IPS-18c (cell line): ENCODE measurements at regions not wholly inside any gene's neighbourhood (a gene's known extent, or its start where the extent isn't known, plus 50 kb on each side); places are given as distances from the start of the nearest gene placed in this dataset.

Experiments
- H3K4me3 ChIP-seq: 2 replicates; pipeline ENCODE4 v1.7.0; 2013; ENCODE audit warnings: low read depth, mild to moderate bottlenecking, low read length, moderate library complexity; ENCODE audit not compliant: insufficient read depth
- H3K9me3 ChIP-seq: one replicate; pipeline ENCODE4 v1.6.1; 2013; ENCODE audit warnings: mild to moderate bottlenecking, low read length, moderate library complexity; ENCODE audit not compliant: control insufficient read depth, insufficient read depth

DNA sequence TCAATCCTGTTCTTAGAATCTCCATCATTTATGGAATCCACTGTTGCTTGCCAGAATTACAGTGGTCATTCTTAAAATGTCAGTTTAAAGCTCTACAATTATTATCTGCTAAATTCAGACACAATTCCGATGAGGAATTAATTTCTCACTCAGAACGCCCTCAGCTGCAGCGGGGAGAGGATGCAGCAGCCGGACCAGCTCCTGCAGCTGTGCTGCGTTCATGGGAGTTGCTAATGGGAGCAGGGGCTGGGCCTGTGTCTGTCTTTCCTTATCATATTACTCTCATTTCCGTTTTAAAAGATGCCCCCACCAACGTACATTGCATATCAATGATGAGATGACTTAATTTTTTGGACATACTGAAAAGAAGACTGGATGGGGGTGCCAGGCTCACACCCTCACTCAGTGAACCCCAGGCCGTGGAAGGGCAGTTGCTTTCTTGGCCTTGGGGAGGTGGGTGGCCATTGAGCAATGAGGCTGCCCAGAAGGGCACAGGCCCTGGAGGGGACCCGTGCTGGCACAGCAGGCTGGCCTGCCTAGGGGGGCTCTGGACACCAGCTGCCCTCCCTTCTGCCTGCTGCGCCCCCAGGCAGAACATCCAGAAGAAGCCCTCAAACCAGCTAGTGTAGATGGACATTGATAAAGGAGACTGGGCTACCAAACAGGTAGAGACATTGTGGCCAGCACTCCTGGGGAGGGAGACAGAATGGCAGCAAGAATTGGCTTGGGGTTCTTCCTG, 503.6 kb upstream of the MYT1L start:
- H3K4me3 ChIP-seq = no peak overlapping the region
- H3K9me3 ChIP-seq = no peaks in the 10 kb centered on the region

DNA sequence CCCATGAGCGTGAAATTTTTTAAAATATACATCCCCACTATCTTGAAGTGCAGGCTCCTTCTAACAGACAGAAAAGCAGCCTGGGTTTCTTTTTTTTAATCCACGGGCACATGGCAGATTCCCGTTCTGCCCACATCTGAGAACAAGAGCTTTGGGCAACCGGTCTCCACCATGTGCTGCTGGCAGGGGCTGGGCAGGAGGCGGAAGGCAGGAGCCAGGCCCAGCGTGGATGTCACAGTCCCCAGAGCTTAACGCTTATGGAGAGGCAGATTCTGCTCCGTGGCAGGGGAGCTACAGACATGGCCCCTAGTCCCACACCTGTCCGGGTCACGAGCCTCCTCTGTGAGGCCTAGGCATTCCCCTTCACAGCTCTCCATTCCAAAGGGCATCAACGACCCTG, 503.0 kb upstream of the MYT1L start:
- no peaks in the 10 kb centered on the region for H3K9me3 ChIP-seq
- H3K4me3 ChIP-seq = no peak overlapping the region

DNA sequence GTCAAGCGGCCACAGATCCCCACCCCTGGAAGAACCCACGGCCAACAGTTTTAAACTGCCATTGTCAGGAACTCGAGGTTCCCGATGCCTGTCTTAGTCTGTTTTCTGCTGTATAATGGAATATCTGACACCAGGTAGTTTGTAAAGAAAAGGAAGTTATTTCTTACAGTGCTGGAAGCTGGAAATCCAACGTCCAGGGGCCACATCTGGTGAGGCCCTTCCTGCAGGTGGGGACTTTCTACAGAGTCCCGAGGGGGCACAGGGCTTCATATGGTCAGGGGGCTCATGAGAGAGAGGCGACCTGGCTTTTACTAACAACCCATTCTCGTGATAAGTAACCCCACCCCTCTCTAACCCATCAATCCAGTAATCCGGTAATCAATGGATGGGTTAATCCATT, 501.6 kb upstream of the MYT1L start:
- Histone ChIP-seq H3K9me3 (no peaks in the 10 kb centered on the region), H3K4me3 (no peak overlapping the region)

DNA sequence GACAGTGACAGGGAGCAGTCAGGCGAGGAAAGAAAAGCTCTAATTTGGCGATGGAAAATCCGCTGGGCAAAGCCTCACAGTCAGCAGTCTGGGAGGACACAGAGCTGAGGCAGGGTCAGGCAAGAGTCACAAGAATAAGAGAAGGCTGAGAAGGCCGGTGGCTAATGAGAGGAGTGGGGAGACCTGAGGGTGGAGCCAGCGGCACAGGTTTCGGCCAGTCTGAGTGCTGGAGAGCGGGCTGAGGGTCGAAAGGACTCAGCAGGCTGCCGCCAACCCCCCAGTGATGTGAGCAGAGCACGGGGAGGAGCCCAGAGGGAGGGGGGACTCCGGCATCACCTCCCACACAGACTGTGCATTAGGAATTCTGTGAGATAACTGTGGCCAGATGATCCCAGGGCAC, 500.6 kb upstream of the MYT1L start:
- Histone ChIP-seq H3K4me3 (no peak overlapping the region), H3K9me3 (no peaks in the 10 kb centered on the region)

DNA sequence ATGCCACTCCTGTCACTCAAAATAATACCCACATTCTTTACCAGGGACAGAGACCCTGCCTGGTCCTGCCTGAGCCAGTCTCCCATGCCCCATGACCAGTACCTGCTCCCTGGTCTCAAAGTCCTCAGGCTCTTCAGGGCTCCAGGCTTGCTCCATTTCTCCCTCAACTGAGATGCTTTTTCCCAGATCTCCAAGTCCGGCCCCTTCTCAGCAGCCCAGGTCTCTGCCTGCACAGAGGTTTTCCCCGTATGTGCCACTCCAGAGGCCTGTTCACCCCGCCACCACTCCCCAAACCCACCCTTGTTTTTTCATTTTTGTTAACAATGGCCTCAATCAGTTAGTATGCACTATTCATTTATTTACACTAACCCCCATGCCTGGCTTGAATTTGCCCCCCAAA, 499.5 kb upstream of the MYT1L start:
- H3K4me3 ChIP-seq = no peak overlapping the region

DNA sequence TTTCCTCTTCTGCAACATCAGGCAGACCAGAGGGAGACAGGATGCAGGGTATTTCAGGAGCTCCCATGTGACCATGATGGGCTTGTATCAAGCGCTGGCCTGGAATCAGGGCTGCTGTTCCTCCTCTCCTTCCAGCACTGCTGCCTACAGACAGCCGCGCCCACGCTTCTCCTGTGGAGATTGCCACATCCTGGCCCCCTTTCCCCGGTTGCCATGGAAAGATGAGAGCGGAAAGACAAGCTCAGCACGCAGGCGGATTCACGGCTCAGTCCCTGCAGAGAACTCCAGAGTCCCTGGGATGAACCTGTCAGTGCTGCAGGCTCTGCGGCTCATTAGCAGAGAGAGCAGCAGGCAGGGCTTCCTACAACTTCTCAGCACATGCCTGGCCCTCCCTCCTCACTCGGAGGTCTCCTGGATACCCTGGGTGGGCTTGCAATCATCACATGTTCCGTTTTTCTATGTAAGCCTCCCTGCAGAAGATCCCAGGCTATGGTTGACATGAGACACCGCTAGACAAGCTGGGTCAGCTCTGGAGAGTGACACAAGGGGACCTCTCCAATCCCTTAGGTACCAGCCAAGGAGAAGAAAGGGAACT, 497.8 kb upstream of the MYT1L start:
- no peaks in the 10 kb centered on the region for H3K9me3 ChIP-seq
- no peak overlapping the region for H3K4me3 ChIP-seq

More for the DNA sequence above, 499.5 kb upstream of the MYT1L start:
- H3K9me3 ChIP-seq = no peaks in the 10 kb centered on the region

DNA sequence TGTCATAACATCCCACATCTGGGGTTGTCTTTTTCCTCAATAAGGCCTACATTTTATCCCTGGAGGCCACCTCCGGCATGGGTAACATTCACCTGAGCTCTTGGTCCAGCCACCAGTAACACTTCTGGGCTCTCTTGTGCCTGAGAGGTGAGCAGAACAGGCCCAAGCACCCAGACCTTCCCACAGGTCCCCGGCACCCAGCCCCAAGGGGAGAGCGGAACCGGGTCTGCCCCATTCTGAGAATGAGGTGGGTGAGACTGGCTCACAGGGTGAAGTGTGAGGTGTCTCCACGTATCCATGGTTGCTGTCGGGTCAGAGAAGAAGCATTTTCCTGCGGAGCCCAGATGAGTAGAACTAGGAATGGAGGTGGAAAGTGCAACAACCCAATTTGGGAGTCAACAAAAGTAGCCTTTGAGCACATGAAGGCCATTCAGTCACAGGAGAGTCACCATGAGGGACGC, 496.7 kb upstream of the MYT1L start:
- H3K4me3 ChIP-seq = no peak overlapping the region
- H3K9me3 ChIP-seq = no peaks in the 10 kb centered on the region

DNA sequence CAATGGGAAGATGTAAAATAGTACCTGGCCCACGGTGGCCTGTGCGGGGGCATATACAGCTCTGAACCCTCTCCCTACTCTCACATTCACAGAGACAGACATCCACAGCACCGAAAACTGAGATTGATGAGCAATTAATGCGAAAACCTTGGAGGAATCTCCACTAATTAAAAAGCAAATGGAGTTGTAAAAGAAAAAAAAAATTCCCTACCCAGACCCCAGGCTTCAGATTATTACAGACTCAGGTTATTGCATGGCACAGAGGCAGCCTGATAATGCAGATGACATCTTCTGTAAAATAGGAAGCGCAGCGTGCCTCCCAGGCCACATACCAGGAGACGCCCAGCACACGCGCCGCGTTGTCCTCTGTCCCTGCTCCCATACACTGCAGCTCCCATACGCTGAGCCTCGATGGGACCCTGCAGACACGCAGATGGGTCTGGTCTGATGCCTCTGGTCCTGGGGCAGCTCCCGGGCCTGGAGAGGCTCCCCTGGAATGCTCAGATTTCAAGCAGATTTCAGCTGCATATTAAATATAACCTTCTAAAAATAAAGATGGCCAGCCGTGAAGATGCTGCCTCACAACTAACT, 496.1 kb upstream of the MYT1L start:
- Histone ChIP-seq H3K9me3 (no peaks in the 10 kb centered on the region), H3K4me3 (no peak overlapping the region)

DNA sequence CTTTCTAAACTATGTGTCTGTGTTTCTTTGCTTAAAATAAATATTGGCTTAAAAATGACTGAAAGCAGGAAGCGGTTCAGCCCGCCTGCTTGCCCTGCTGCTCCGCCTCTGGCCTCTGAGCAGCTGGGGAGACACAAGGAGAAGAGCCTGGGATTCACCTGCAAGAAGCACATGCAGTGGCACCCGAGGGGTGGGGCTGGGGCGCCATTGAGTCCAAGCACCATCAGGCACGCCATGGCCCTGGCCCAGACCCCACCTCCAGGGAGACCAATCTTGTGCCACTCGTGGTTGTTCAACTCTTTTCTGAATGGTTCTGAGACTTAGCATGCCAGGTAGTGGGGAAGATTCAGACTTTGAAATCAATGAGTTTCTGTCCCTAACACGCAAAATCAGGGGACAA, 495.5 kb upstream of the MYT1L start:
- no peaks in the 10 kb centered on the region for H3K9me3 ChIP-seq
- no peak overlapping the region for H3K4me3 ChIP-seq

DNA sequence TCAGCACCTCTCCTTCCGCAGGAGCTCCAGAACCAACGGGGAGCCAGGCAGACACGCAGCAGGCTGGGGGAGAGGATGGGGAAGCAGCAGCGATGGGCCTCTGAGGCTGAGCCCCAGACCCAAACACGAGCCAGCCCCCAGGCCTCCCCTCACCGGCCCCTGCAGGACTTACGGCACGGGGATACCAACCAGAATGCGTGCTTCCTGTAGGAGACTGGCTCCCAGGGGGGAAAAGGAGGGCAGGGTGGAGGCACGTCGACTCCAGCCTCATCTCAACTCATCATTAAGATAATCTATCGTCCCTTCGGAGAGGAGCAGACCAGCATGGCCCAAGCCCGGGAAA, 495.1 kb upstream of the MYT1L start:
- H3K4me3 ChIP-seq = no peak overlapping the region
- no peaks in the 10 kb centered on the region for H3K9me3 ChIP-seq

DNA sequence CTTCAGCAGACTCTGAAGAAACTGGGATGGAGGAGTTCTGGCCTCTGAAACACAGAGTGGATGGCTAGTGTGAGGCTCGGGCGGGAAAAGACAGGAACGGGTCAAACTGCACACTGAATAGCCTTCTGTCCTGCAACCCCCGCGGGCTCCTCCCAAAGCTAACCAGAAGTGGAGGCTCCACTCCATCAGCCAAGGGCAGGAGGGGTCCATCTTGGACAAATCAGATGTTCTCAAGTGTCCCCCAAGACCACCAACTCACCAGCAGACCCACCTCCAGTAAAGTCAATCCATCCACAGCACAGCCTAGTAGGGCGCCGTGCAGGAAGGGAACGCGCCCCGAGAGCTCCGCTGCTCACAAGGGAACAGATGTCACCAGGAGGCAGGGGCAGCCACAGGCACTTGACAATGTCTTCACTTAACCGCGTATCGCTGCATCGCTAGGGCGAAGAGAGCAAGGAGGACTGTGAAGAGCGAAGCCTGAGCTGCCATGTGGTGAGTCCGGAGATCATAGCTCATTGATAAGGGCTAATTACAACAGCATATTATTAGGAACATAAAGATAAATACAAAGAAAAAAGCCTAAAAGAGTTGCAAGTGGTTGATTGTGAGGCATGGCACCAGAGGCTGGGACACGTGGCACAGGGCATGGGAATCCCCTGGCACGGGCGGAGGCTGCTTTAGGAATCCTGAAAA, 494.6 kb upstream of the MYT1L start:
- Histone ChIP-seq H3K9me3 (no peaks in the 10 kb centered on the region), H3K4me3 (no peak overlapping the region)

DNA sequence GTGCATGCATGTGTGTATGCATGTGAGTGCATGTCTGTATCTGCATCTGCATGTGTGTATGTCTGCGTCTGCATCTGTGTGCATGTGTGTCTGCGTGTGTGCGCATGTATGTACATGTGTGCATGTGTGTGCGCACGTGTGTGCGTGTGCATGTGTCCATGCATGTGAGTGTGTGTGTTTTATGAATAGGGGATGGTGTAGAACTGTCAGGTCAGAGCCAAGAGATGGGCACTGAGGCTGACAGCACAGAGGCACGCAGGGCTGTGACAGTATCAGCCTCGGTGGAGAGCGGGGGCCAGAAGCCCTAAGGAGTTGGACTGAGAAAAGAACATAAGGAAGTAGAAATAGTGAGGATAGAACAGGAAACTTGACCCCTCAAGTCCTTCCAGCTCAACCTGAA, 494.0 kb upstream of the MYT1L start:
- Histone ChIP-seq H3K4me3 (no peak overlapping the region), H3K9me3 (no peaks in the 10 kb centered on the region)

DNA sequence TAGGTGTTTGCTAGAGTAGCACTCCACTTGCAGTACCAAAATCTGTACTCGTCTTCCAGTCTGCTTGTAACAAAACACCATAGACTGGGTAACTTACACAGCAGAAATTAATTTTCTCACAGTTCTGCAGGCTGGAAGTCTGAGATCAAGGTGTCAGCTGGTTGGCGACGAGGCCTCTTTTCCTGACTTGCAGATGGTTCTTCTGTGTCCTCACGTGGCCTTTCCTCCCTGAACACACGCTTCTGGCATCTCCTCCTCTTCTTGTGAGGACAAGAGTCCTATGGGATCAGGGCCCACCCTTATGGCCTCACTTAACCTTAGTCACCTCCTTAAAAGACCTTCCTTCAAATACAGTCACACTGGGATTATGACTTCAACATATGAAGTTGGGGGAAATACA, 493.5 kb upstream of the MYT1L start:
- Histone ChIP-seq H3K9me3 (no peaks in the 10 kb centered on the region), H3K4me3 (no peak overlapping the region)

DNA sequence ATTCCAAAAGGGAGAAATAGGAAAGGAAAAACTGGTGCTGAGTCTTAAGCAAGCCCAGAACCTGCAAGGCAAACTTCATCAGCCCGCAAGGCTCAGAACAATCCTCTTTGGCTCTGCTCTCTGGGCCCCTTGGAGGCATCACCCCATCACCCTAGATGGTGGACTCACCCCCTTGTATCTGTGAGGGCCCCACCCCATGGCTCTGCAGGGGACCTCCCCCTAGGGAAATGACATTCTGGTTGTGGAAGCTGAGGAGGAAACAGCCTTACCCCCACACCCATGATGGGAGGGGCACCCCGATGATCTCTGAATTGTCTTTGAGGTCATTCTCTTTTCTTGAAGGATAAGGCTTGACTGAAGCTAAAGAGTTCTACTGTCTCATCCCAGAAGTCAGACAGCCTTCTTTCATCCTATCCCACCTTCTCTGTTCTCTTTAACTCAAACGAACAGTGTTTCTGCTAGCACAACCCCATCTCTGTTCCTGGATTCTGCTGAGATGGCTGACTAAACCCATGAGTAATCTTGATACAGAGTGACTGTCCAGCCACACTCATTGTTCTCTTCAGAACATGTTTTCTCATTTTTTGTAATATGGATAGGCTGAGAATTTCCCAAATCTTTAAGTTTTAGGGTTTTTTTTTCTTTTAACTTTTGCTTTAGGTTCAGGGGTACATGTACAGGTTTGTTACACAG, 492.1 kb upstream of the MYT1L start:
- H3K4me3 ChIP-seq = no peak overlapping the region

DNA sequence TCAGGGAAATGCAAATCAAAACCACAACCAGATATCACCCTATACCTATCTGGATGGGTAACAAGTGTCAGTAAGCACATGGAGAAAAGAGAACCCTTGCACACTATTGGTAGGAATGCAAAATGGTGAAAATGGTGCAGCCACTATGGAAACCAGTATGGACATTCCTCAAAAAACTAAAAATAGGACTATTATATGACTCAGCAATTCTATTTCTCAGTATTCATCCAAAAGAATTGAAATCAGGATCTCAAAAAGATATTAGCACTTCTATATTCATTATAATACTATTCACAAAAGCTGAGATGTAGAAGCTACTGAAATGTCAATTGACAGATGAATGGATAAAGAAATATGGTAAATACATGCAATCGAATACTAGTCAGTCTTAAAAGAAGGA, 491.1 kb upstream of the MYT1L start:
- no peaks in the 10 kb centered on the region for H3K9me3 ChIP-seq
- no peak overlapping the region for H3K4me3 ChIP-seq

More for the DNA sequence above, 492.1 kb upstream of the MYT1L start:
- H3K9me3 ChIP-seq = no peaks in the 10 kb centered on the region

DNA sequence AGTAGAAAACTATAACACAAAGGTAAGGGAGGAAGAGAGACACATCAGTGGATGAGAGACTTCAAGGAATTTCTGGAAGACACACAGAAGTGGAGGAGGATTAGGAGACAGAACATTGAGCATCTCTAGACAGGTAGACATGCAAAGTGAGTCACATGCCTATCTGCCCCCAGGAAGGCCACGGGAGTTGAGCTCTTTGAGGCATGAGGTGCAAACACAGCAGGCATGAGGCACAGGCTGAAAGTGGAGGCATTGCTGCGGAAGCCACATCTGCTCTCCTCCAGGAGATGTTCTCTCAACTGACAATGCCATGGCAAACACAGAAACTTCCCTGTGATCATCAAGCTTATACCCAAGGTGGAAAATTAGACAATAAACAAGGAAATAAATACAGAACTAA, 481.6 kb upstream of the MYT1L start:
- no peak overlapping the region for H3K4me3 ChIP-seq
- peaks cover 2% of the 10 kb centered on the region for H3K9me3 ChIP-seq

DNA sequence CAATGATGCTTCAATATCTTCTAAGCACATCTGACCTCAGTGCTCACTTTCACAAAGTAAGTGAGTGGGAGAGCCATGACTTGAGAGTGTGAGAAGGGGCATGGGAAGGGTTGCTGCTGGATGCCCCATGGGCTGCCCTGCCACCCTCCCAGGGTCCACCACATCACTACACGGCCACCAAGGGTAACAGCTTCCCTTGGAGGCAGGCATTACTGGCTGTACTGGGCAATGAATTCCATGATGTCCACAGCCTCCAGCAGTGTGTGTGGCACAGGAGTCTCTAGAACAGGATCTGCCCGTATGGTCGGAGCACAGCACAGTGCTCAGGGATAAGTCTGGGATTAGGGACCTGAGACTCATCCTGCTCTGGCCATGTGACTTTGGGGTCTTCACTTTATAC, 481.0 kb upstream of the MYT1L start:
- H3K9me3 ChIP-seq = peaks cover 2% of the 10 kb centered on the region
- H3K4me3 ChIP-seq = no peak overlapping the region
